Keratinocyte (primary cell): ENCODE measurements at regions not wholly inside any gene's neighbourhood (a gene's known extent, or its start where the extent isn't known, plus 50 kb on each side); places are given as distances from the start of the nearest gene placed in this dataset.

Experiments
- CTCF ChIP-seq, 3 experiments: IDR thresholded peaks in 1 of 3; conservative IDR thresholded peaks in 1 of 3; optimal IDR thresholded peaks in 1 of 3; 2 replicates in 2 of 3; 3 replicates in 1 of 3; pipeline versions ENCODE3 to v1.5.1; 2011; ENCODE audit warnings: low read length in 3 of 3, mild to moderate bottlenecking in 3 of 3, moderate library complexity in 2 of 3, control low read depth in 1 of 3, inconsistent platforms in 1 of 3; ENCODE audit not compliant: insufficient read depth in 2 of 3; ENCODE audit errors: extremely low read depth in 1 of 3
- EZH2 ChIP-seq: IDR thresholded peaks from one replicate; pipeline ENCODE4 v1.6.1; 2012; ENCODE audit warnings: inconsistent platforms, mild to moderate bottlenecking, low read length, moderate library complexity

- TF ChIP-seq CTCF (optimal IDR thresholded peaks at IDR 0.05 in 1 of 3, IDR thresholded peaks at IDR 0.05 in 1 of 3, conservative IDR thresholded peaks at IDR 0.05 in 1 of 3; ENCODE audit: extremely low read depth in 1 of 3, insufficient read depth in 2 of 3, low read length in 3 of 3) (no peak), EZH2 (no peak)
These were observed 76.9 kb upstream of the STEAP1B start for GRCh38 chr7:22576612-22577469.
